Thymus (tissue), 11 donors: ENCODE measurements at regions not wholly inside any gene's neighbourhood (a gene's known extent, or its start where the extent isn't known, plus 50 kb on each side); places are given as distances from the start of the nearest gene placed in this dataset.

Experiments
- DNase-seq, 9 donors: peaks; one replicate each; pipeline ENCODE4 v3.0.0-alpha.2; 2013; ENCODE audit warnings: low spot score in 9 of 9, low read depth in 6 of 9, missing footprints in 1 of 9
- H3K27ac ChIP-seq, 2 donors: one replicate each; pipeline ENCODE4 v1.5.1; 2013; ENCODE audit warnings: control low read depth in 1 of 2, low read depth in 1 of 2, low read length in 1 of 2, mild to moderate bottlenecking in 1 of 2, moderate library complexity in 1 of 2
- H3K27me3 ChIP-seq, 2 donors: one replicate each; pipeline ENCODE4 v1.5.1; 2013; ENCODE audit warnings: low read length in 1 of 2; ENCODE audit not compliant: control insufficient read depth in 2 of 2, insufficient read depth in 1 of 2
- H3K36me3 ChIP-seq, 2 donors: one replicate each; pipeline ENCODE4 v1.5.1; 2013; ENCODE audit warnings: low read length in 1 of 2, mild to moderate bottlenecking in 1 of 2, moderate library complexity in 1 of 2; ENCODE audit not compliant: control insufficient read depth in 2 of 2, insufficient read depth in 2 of 2
- H3K4me1 ChIP-seq, 2 donors: one replicate each; pipeline ENCODE4 v1.5.1; 2013; ENCODE audit warnings: low read length in 2 of 2; ENCODE audit not compliant: control insufficient read depth in 2 of 2, insufficient read depth in 2 of 2
- H3K4me3 ChIP-seq, 2 donors: one replicate each; pipeline ENCODE4 v1.5.1; 2013; ENCODE audit warnings: low read length in 2 of 2, control low read depth in 1 of 2, mild to moderate bottlenecking in 1 of 2
- H3K9me3 ChIP-seq, 2 donors: one replicate each; pipeline ENCODE4 v1.5.1; 2013; ENCODE audit warnings: low read length in 1 of 2, mild to moderate bottlenecking in 1 of 2; ENCODE audit not compliant: control insufficient read depth in 2 of 2, insufficient read depth in 1 of 2
- WGBS: extraction: QIAGEN DNeasy Blood & Tissue Kit; methylation state at CpG from one replicate; pipeline ENCODE4 v1.1.7; 2013; 5-methylcytosine and 5-hydroxymethylcytosine counted together
- donor health status: healthy.

- DNase-seq, result no peak
- Histone ChIP-seq H3K4me3 (no peak overlapping the region), H3K27ac (no peak overlapping the region), H3K36me3 (no peaks in the 10 kb centered on the region), H3K27me3 (no peaks in the 10 kb centered on the region), H3K4me1 (peaks cover 0 to 3% of the 10 kb centered on the region in 2 donors), H3K9me3 (no peaks in the 10 kb centered on the region)
- 92% methylated on average over 7 of the region's 7 CpGs for WGBS
Observed at GRCh38 chr6:90859056-90859455, 272.2 kb upstream of the MAP3K7 start.

GRCh38 chr6:90849686-90850085 is 262.8 kb upstream of the MAP3K7 start:
- H3K9me3 ChIP-seq, result no peaks in the 10 kb centered on the region
- 80% methylated on average over 3 of the region's 3 CpGs for WGBS
- H3K27me3 ChIP-seq, result no peaks in the 10 kb centered on the region
- H3K4me1 ChIP-seq, result no peaks in the 10 kb centered on the region
- H3K4me3 ChIP-seq, result no peak overlapping the region
- H3K27ac ChIP-seq, result no peak overlapping the region
- H3K36me3 ChIP-seq, result no peaks in the 10 kb centered on the region
- no peak for DNase-seq

- no peaks in the 10 kb centered on the region for H3K27me3 ChIP-seq
Observed at GRCh38 chr6:90846824-90847223, 260.0 kb upstream of the MAP3K7 start.

GRCh38 chr6:90835596-90836212 is 248.8 kb upstream of the MAP3K7 start:
- no peak overlapping the region for H3K4me3 ChIP-seq
- H3K4me1 ChIP-seq, result no peaks in the 10 kb centered on the region
- DNase-seq, result no peak
- no peaks in the 10 kb centered on the region for H3K9me3 ChIP-seq
- no peak overlapping the region for H3K27ac ChIP-seq
- H3K27me3 ChIP-seq, result no peaks in the 10 kb centered on the region
- H3K36me3 ChIP-seq, result no peaks in the 10 kb centered on the region
- 95% methylated on average over 6 of the region's 6 CpGs for WGBS

More at GRCh38 chr6:90846824-90847223, 260.0 kb upstream of the MAP3K7 start:
- Histone ChIP-seq H3K4me3 (no peak overlapping the region), H3K36me3 (no peaks in the 10 kb centered on the region), H3K27ac (no peak overlapping the region), H3K9me3 (no peaks in the 10 kb centered on the region), H3K4me1 (no peaks in the 10 kb centered on the region)
- DNase-seq, result no peak

GRCh38 chr6:90829311-90829710 is 242.4 kb upstream of the MAP3K7 start:
- H3K9me3 ChIP-seq, result no peaks in the 10 kb centered on the region
- WGBS, result 82% methylated on average over 2 of the region's 2 CpGs
- no peak overlapping the region for H3K4me3 ChIP-seq
- H3K36me3 ChIP-seq, result no peaks in the 10 kb centered on the region
- H3K27ac ChIP-seq, result no peak overlapping the region
- no peak for DNase-seq
- no peaks in the 10 kb centered on the region for H3K27me3 ChIP-seq
- no peaks in the 10 kb centered on the region for H3K4me1 ChIP-seq

- H3K27ac ChIP-seq, result no peak overlapping the region
- no peak for DNase-seq
- no peaks in the 10 kb centered on the region for H3K9me3 ChIP-seq
- H3K36me3 ChIP-seq, result no peaks in the 10 kb centered on the region
- no peaks in the 10 kb centered on the region for H3K27me3 ChIP-seq
- no peak overlapping the region for H3K4me3 ChIP-seq
- no peaks in the 10 kb centered on the region for H3K4me1 ChIP-seq
Observed at GRCh38 chr6:90820436-90820835, 233.6 kb upstream of the MAP3K7 start.

- H3K36me3 ChIP-seq, result no peaks in the 10 kb centered on the region
- no peak for DNase-seq
- no peaks in the 10 kb centered on the region for H3K4me1 ChIP-seq
- no peak overlapping the region for H3K27ac ChIP-seq
- no peaks in the 10 kb centered on the region for H3K9me3 ChIP-seq
- no peak overlapping the region for H3K4me3 ChIP-seq
- H3K27me3 ChIP-seq, result no peaks in the 10 kb centered on the region
- 90% methylated on average over 4 of the region's 4 CpGs for WGBS
Observed at GRCh38 chr6:90819483-90819882, 232.6 kb upstream of the MAP3K7 start.

- Histone ChIP-seq H3K4me1 (no peaks in the 10 kb centered on the region), H3K36me3 (no peaks in the 10 kb centered on the region), H3K4me3 (no peak overlapping the region), H3K9me3 (no peaks in the 10 kb centered on the region), H3K27me3 (no peaks in the 10 kb centered on the region), H3K27ac (no peak overlapping the region)
- no peak for DNase-seq
Observed at GRCh38 chr6:90818163-90818562, 231.3 kb upstream of the MAP3K7 start.

GRCh38 chr6:90816764-90817163 is 229.9 kb upstream of the MAP3K7 start:
- Histone ChIP-seq H3K27ac (no peak overlapping the region), H3K9me3 (no peaks in the 10 kb centered on the region), H3K36me3 (no peaks in the 10 kb centered on the region), H3K4me1 (no peaks in the 10 kb centered on the region), H3K4me3 (no peak overlapping the region), H3K27me3 (no peaks in the 10 kb centered on the region)
- DNase-seq, result no peak
- 95% methylated on average over 2 of the region's 2 CpGs for WGBS
